Neural progenitor cell (in vitro differentiated cells): ENCODE measurements at regions not wholly inside any gene's neighbourhood (a gene's known extent, or its start where the extent isn't known, plus 50 kb on each side); places are given as distances from the start of the nearest gene placed in this dataset.

Experiments
- EZH2 ChIP-seq: fragments of 200-600 bp; sonication (generic); IDR thresholded peaks from 2 replicates; pipeline ENCODE4 v1.6.1; 2017; ENCODE audit warnings: antibody characterized with exemption, mild to moderate bottlenecking, moderate library complexity
- EZH2phosphoT487 ChIP-seq: fragments of 200-600 bp; sonication (generic); IDR thresholded peaks from 2 replicates; pipeline ENCODE4 v1.6.1; 2017; ENCODE audit warnings: antibody characterized with exemption
- TF ChIP-seq, protein P1 (sequence below): fragments of 200-600 bp; sonication (generic); IDR thresholded peaks from 2 replicates; pipeline ENCODE4 v1.5.1; 2017; ENCODE audit warnings: antibody characterized with exemption, mild to moderate bottlenecking

DNA sequence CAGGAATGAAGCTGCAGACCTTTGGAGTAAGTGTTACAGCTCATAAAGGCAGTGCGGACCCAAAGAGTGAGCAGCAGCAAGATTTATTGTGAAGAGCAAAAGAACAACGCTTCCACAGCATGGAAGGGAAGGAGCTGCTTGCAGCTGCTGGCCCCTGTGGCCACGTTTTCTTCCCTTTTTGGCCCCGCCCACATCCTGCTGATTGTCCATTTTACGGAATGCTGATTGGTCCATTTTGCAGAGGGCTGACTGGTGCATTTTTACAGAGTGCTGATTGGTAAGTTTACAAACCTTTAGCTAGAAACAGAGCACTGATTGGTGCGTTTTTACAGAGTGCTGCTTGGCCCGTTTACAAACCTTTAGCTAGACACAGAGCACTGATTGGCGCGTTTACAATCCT, 841.5 kb downstream of the CDH11 start:
- no peak for TF ChIP-seq EZH2
- TF ChIP-seq, protein P1, sequence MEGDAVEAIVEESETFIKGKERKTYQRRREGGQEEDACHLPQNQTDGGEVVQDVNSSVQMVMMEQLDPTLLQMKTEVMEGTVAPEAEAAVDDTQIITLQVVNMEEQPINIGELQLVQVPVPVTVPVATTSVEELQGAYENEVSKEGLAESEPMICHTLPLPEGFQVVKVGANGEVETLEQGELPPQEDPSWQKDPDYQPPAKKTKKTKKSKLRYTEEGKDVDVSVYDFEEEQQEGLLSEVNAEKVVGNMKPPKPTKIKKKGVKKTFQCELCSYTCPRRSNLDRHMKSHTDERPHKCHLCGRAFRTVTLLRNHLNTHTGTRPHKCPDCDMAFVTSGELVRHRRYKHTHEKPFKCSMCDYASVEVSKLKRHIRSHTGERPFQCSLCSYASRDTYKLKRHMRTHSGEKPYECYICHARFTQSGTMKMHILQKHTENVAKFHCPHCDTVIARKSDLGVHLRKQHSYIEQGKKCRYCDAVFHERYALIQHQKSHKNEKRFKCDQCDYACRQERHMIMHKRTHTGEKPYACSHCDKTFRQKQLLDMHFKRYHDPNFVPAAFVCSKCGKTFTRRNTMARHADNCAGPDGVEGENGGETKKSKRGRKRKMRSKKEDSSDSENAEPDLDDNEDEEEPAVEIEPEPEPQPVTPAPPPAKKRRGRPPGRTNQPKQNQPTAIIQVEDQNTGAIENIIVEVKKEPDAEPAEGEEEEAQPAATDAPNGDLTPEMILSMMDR, result no peak
- no peak for TF ChIP-seq EZH2phosphoT487
